Uterus (tissue), 3 donors: ENCODE measurements at regions not wholly inside any gene's neighbourhood (a gene's known extent, or its start where the extent isn't known, plus 50 kb on each side); places are given as distances from the start of the nearest gene placed in this dataset.

Experiments used
- DNase-seq, 2 donors: peaks; one replicate each; pipeline ENCODE4 v3.0.0-alpha.2; 2019 to 2020
- H3K27ac ChIP-seq, 2 donors: fragments of 200-600 bp; sonication (generic); 1 replicate in 1 of 2; 2 replicates in 1 of 2; pipeline ENCODE4 v1.5.1; 2016 to 2018
- H3K27me3 ChIP-seq, 2 donors: fragments of 200-600 bp; sonication (generic); one replicate each; pipeline ENCODE4 v1.5.1; 2018 to 2019; ENCODE audit warnings: control low read depth in 1 of 2
- H3K36me3 ChIP-seq, 2 donors: fragments of 200-600 bp; sonication (generic); one replicate each; pipeline ENCODE4 v1.5.1; 2019; ENCODE audit warnings: control low read depth in 1 of 2
- H3K4me1 ChIP-seq, 2 donors: fragments of 200-600 bp; sonication (generic); one replicate each; pipeline ENCODE4 v1.5.1; 2018 to 2019; ENCODE audit warnings: control low read depth in 1 of 2
- H3K4me3 ChIP-seq, 2 donors: fragments of 200-600 bp; sonication (generic); 1 replicate in 1 of 2; 2 replicates in 1 of 2; pipeline ENCODE4 v1.5.1; 2018 to 2019; ENCODE audit warnings: mild to moderate bottlenecking in 1 of 2
- H3K9me3 ChIP-seq, 2 donors: fragments of 200-600 bp; sonication (generic); one replicate each; pipeline ENCODE4 v1.5.1; 2019; ENCODE audit warnings: control low read depth in 1 of 2
- POLR2A ChIP-seq, 2 donors: fragments of 450-650 bp; IDR thresholded peaks; one replicate each; pipeline ENCODE4 v1.6.1; 2016; ENCODE audit warnings: antibody characterized with exemption in 2 of 2, mild to moderate bottlenecking in 1 of 2, moderate library complexity in 1 of 2
- intact Hi-C: fragments of 100-400 bp; cut with DNase I; formaldehyde crosslinking; loops from one replicate; pipeline ENCODE4 v1.15.1; 2023; ENCODE audit warnings: low total_unique reads
- TF ChIP-seq, protein P1 (sequence below), 4 experiments: fragments of 200-600 bp in 2 of 4; fragments of 450-650 bp in 2 of 4; sonication (generic) in 2 of 4; IDR thresholded peaks; one replicate each; pipeline ENCODE4 v1.5.1; 2016 to 2019; ENCODE audit warnings: antibody characterized with exemption in 4 of 4, mild to moderate bottlenecking in 2 of 4, moderate library complexity in 1 of 4
- donor health status: DM: yes; HTN: yes; CAD: no.

DNA sequence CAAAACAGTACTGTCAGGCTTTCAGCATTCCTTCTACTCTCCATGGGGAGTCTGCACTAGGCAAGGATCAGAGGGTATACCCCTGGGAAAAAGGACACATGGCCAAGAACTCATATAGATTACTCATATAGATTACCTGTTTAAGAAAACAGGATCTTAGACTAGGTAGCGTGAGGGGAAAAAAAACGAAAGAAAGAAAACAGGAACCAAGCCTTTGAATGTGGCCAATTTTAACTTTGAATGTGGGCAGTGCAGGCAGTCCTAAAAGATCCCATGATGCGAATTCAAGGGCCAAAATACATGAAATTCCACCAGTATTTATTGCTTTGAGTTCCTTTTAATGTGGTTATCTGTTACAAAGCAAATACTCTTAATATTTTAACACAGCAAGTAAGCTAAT, 108.6 kb upstream of the TAC1 start:
- no peak overlapping the region for H3K27ac ChIP-seq
- H3K9me3 ChIP-seq = no peaks in the 10 kb centered on the region
- no peaks in the 10 kb centered on the region for H3K36me3 ChIP-seq
- H3K4me3 ChIP-seq = no peak overlapping the region
- H3K4me1 ChIP-seq = no peaks in the 10 kb centered on the region
- TF ChIP-seq POLR2A (IDR thresholded peaks at IDR 0.05) = no peak
- TF ChIP-seq, protein P1, sequence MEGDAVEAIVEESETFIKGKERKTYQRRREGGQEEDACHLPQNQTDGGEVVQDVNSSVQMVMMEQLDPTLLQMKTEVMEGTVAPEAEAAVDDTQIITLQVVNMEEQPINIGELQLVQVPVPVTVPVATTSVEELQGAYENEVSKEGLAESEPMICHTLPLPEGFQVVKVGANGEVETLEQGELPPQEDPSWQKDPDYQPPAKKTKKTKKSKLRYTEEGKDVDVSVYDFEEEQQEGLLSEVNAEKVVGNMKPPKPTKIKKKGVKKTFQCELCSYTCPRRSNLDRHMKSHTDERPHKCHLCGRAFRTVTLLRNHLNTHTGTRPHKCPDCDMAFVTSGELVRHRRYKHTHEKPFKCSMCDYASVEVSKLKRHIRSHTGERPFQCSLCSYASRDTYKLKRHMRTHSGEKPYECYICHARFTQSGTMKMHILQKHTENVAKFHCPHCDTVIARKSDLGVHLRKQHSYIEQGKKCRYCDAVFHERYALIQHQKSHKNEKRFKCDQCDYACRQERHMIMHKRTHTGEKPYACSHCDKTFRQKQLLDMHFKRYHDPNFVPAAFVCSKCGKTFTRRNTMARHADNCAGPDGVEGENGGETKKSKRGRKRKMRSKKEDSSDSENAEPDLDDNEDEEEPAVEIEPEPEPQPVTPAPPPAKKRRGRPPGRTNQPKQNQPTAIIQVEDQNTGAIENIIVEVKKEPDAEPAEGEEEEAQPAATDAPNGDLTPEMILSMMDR (IDR thresholded peaks at IDR 0.05) = no peak
- no peaks in the 10 kb centered on the region for H3K27me3 ChIP-seq
- intact Hi-C loops = no loop called here
- DNase-seq = no peak

DNA sequence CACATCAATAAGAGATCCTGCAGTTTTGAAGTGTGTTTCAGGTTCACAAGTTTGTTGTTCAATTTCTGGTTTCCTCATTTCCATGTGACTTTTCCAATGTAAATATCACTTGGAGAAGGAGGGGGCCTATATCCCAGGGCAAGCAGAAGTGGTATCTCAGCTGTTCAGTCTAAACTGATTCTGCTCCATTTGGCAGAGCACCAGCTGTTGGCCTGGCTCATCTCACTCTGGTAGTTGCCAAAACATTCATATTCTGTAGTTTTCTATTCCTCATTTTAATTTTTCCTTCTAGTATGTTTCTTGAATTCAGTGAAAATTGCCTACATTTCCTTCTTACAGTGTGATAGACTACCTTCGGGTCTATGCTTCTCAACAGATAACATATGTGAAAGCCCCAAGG, 101.8 kb upstream of the TAC1 start:
- no peaks in the 10 kb centered on the region for H3K4me1 ChIP-seq
- no peaks in the 10 kb centered on the region for H3K36me3 ChIP-seq
- no peaks in the 10 kb centered on the region for H3K27me3 ChIP-seq
- no peak overlapping the region for H3K4me3 ChIP-seq
- H3K27ac ChIP-seq = no peak overlapping the region
- no peak for DNase-seq
- intact Hi-C loops = no loop called here
- TF ChIP-seq, protein P1 (IDR thresholded peaks at IDR 0.05) = no peak
- no peak for TF ChIP-seq POLR2A (IDR thresholded peaks at IDR 0.05)
- H3K9me3 ChIP-seq = no peaks in the 10 kb centered on the region

GRCh38 chr7:97635622-97636021, 96.3 kb upstream of the TAC1 start:
- Histone ChIP-seq H3K4me3 (no peak overlapping the region), H3K9me3 (no peaks in the 10 kb centered on the region), H3K27me3 (no peaks in the 10 kb centered on the region), H3K4me1 (no peaks in the 10 kb centered on the region), H3K36me3 (no peaks in the 10 kb centered on the region), H3K27ac (no peak overlapping the region)
- DNase-seq = no peak
- intact Hi-C loops = no loop called here
- TF ChIP-seq POLR2A (IDR thresholded peaks at IDR 0.05) = no peak
- TF ChIP-seq, protein P1 (IDR thresholded peaks at IDR 0.05) = no peak

DNA sequence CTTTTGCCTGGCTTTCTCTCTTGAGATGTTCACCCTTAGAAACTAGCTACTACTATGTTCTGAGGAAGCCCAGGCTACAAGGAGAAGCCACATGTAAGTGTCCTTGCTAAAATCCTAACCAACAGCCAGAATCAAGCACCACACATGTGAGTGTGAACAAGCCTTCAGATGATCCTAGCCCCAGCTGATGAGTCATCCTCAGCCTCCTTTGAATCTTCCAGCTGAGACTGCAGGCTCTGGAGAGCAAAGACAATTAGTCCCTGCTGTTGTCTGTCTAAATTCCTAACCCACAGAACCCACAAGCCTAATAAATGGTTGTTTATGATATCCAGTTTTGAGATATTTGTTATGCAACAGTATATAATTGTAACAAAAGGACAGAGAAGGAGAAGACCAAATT, 92.8 kb upstream of the TAC1 start:
- H3K4me3 ChIP-seq = no peak overlapping the region
- H3K27ac ChIP-seq = no peak overlapping the region
- no peaks in the 10 kb centered on the region for H3K36me3 ChIP-seq
- intact Hi-C loops = no loop called here
- no peaks in the 10 kb centered on the region for H3K27me3 ChIP-seq
- TF ChIP-seq, protein P1 (IDR thresholded peaks at IDR 0.05) = no peak
- no peak for TF ChIP-seq POLR2A (IDR thresholded peaks at IDR 0.05)
- no peak for DNase-seq
- no peaks in the 10 kb centered on the region for H3K9me3 ChIP-seq
- no peaks in the 10 kb centered on the region for H3K4me1 ChIP-seq

DNA sequence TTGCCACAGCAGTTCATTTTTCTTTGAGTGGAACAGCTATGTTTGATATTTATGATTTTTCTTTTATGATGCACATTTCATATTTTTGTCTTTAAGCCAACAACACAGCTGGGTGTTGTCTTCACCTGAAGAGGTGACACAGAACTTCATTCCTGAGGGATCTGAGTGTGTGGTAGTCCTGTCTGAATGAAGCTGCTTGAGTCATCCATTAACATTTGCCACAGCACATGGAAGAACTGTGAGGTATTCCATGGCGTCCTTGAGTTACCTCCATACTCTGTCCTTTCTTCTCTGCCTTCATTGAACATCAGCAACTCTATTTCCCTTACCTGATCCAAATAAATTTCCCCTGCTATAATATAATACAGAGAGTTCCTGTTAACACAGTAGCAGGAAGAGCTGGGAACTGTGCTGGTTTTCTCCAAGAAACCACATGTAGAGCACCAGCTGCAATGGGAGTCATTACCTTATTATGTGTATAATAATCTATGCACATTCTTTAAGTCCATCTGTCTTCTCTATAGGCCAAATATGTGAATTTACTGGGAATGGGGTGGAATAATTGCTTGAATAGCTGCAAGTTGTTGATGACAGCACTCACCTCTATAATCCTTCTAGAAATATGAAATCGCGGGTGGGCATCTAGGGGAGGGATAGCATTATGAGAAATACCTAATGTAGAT, 72.4 kb upstream of the TAC1 start:
- Histone ChIP-seq H3K4me1 (no peaks in the 10 kb centered on the region), H3K9me3 (no peaks in the 10 kb centered on the region), H3K27me3 (no peaks in the 10 kb centered on the region), H3K4me3 (no peak overlapping the region), H3K36me3 (no peaks in the 10 kb centered on the region), H3K27ac (no peak overlapping the region)
- no peak for DNase-seq
- intact Hi-C loops = no loop called here
- TF ChIP-seq POLR2A (IDR thresholded peaks at IDR 0.05) = no peak
- TF ChIP-seq, protein P1 (IDR thresholded peaks at IDR 0.05) = no peak
